Raji (cell line): ENCODE measurements at regions not wholly inside any gene's neighbourhood (a gene's known extent, or its start where the extent isn't known, plus 50 kb on each side); places are given as distances from the start of the nearest gene placed in this dataset.

Experiments
- POLR2A ChIP-seq: IDR thresholded peaks from 2 replicates; pipeline ENCODE4 v1.6.1; 2011; ENCODE audit warnings: low read depth, low read length, control low read depth; ENCODE audit not compliant: insufficient read depth

GRCh38 chr1:68633141-68633919 is 136.4 kb upstream of the DEPDC1 start:
- TF ChIP-seq POLR2A, result no peak

- TF ChIP-seq POLR2A, result no peak
Observed at GRCh38 chr1:68644504-68644903, 147.6 kb upstream of the DEPDC1 start.

- no peak for TF ChIP-seq POLR2A
Observed at GRCh38 chr1:68651115-68651514, 154.2 kb upstream of the DEPDC1 start.

- no peak for TF ChIP-seq POLR2A
Observed at GRCh38 chr1:68653882-68654281, 157.0 kb upstream of the DEPDC1 start.

GRCh38 chr1:68673771-68674170 is 176.9 kb upstream of the DEPDC1 start:
- TF ChIP-seq POLR2A, result no peak

GRCh38 chr1:68675336-68675735 is 178.5 kb upstream of the DEPDC1 start:
- TF ChIP-seq POLR2A, result no peak

GRCh38 chr1:68677684-68678351 is 180.9 kb upstream of the DEPDC1 start:
- no peak for TF ChIP-seq POLR2A

GRCh38 chr1:68696221-68696620 is 199.3 kb upstream of the DEPDC1 start:
- no peak for TF ChIP-seq POLR2A

GRCh38 chr1:68703921-68704354 is 207.1 kb upstream of the DEPDC1 start:
- TF ChIP-seq POLR2A, result no peak

GRCh38 chr1:68704800-68705443 is 208.0 kb upstream of the DEPDC1 start:
- no peak for TF ChIP-seq POLR2A

GRCh38 chr1:68705466-68705865 is 208.6 kb upstream of the DEPDC1 start:
- TF ChIP-seq POLR2A, result no peak

GRCh38 chr1:68706639-68707317 is 209.9 kb upstream of the DEPDC1 start:
- no peak for TF ChIP-seq POLR2A

- no peak for TF ChIP-seq POLR2A
Observed at GRCh38 chr1:68717330-68717729, 220.4 kb upstream of the DEPDC1 start.

GRCh38 chr1:68720476-68720875 is 223.6 kb upstream of the DEPDC1 start:
- no peak for TF ChIP-seq POLR2A

GRCh38 chr1:68723791-68724190 is 226.9 kb upstream of the DEPDC1 start:
- no peak for TF ChIP-seq POLR2A

- no peak for TF ChIP-seq POLR2A
Observed at GRCh38 chr1:68725001-68725752, 228.3 kb upstream of the DEPDC1 start.
